Endothelial cell of umbilical vein (primary cell): ENCODE measurements at regions not wholly inside any gene's neighbourhood (a gene's known extent, or its start where the extent isn't known, plus 50 kb on each side); places are given as distances from the start of the nearest gene placed in this dataset.

Source experiments
- BruUV-seq: library from RNA; stranded (reverse); fragments of 400-500 nt; replicated peaks from 2 replicates; lab custom pipeline; 2021; lab: Mats Ljungman, UMichigan
- CTCF ChIA-PET: fragments of 300-600, 350-600 bp; sonication (Branson Sonifier 250); formaldehyde crosslinking; loops from one replicate; lab custom pipeline; 2021; ENCODE audit warnings: antibody characterized with exemption, inconsistent platforms; lab: Charles Lee
- POLR2A ChIA-PET: fragments of 300-600, 350-600 bp; sonication (Branson Sonifier 250); formaldehyde crosslinking; loops from one replicate; lab custom pipeline; 2021; ENCODE audit warnings: antibody characterized with exemption, inconsistent platforms; lab: Charles Lee
- DNase-seq: peaks from one replicate; pipeline ENCODE4 v3.0.0-alpha.2; 2011; ENCODE audit warnings: low read depth, low spot score
- FAIRE-seq: peaks from 2 replicates; lab custom pipeline; 2011; peaks lifted over from hg19 to GRCh38; lab: Jason Lieb, UNC
- H2AFZ ChIP-seq: 2 replicates; pipeline ENCODE4 v1.6.0; 2012; ENCODE audit warnings: low read depth, low read length, control low read depth, inconsistent platforms
- H3K27ac ChIP-seq: 2 replicates; pipeline ENCODE4 v1.5.1; 2011; ENCODE audit warnings: low read depth, mild to moderate bottlenecking, control low read depth, low read length, moderate library complexity; ENCODE audit not compliant: insufficient read depth
- H3K27me3 ChIP-seq, 2 experiments: 2 replicates each; pipeline versions ENCODE4 v1.6.0 to v1.6.1; 2011; ENCODE audit warnings: low read length in 2 of 2, mixed read lengths in 1 of 2; ENCODE audit not compliant: control insufficient read depth in 2 of 2, insufficient read depth in 2 of 2
- H3K36me3 ChIP-seq, 2 experiments: 2 replicates in 1 of 2; 3 replicates in 1 of 2; pipeline ENCODE4 v1.5.1; 2011; ENCODE audit warnings: low read length in 2 of 2, mild to moderate bottlenecking in 1 of 2, moderate library complexity in 1 of 2; ENCODE audit not compliant: control insufficient read depth in 2 of 2, insufficient read depth in 2 of 2; ENCODE audit errors: extremely low read depth in 1 of 2
- H3K4me1 ChIP-seq: 3 replicates; pipeline ENCODE4 v1.5.1; 2011; ENCODE audit warnings: mild to moderate bottlenecking, low read length; ENCODE audit not compliant: control insufficient read depth, insufficient read depth; ENCODE audit errors: extremely low read depth
- H3K4me2 ChIP-seq: 2 replicates; pipeline ENCODE4 v1.6.1; 2011; ENCODE audit warnings: low read length, control low read depth, mixed read lengths; ENCODE audit not compliant: insufficient read depth
- H3K4me3 ChIP-seq, 3 experiments: fragments of 200-600 bp in 1 of 3; sonication (generic), shearing (Covaris generic) in 1 of 3; replicated peaks in 1 of 3; 2 replicates each; pipeline ENCODE4 v1.5.1; 2011 to 2016; ENCODE audit warnings: control low read depth in 3 of 3, low read length in 3 of 3, mild to moderate bottlenecking in 2 of 3, inconsistent platforms in 1 of 3, low read depth in 1 of 3, moderate library complexity in 1 of 3; ENCODE audit not compliant: insufficient read depth in 1 of 3
- H3K79me2 ChIP-seq: 2 replicates; pipeline ENCODE4 v1.6.0; 2012; ENCODE audit warnings: low read length, inconsistent platforms; ENCODE audit not compliant: control insufficient read depth, insufficient read depth
- H3K9ac ChIP-seq: replicated peaks from 2 replicates; pipeline ENCODE3; 2011; ENCODE audit warnings: low read length, control low read depth; ENCODE audit not compliant: insufficient read depth; ENCODE audit errors: extremely low read depth
- H3K9me1 ChIP-seq: replicated peaks from 3 replicates; pipeline ENCODE4 v1.6.0; 2011; ENCODE audit warnings: mild to moderate bottlenecking, low read length; ENCODE audit not compliant: control insufficient read depth, insufficient read depth; ENCODE audit errors: extremely low read depth
- H3K9me3 ChIP-seq: replicated peaks from 2 replicates; pipeline ENCODE4 v1.5.1; 2012; ENCODE audit warnings: low read length, inconsistent platforms; ENCODE audit not compliant: control insufficient read depth, insufficient read depth
- H4K20me1 ChIP-seq: replicated peaks from 2 replicates; pipeline ENCODE3; 2011; ENCODE audit warnings: mild to moderate bottlenecking, low read length; ENCODE audit not compliant: control insufficient read depth, insufficient read depth; ENCODE audit errors: extremely low read depth
- CTCF ChIP-seq, 2 donors: IDR thresholded peaks; 1 replicate in 1 of 2; 2 replicates in 1 of 2; pipeline ENCODE4 v1.5.1; 2011; ENCODE audit warnings: low read length in 2 of 2, mild to moderate bottlenecking in 2 of 2, moderate library complexity in 2 of 2, control low read depth in 1 of 2, inconsistent platforms in 1 of 2, low read depth in 1 of 2; ENCODE audit not compliant: insufficient read depth in 1 of 2; ENCODE audit errors: extremely low read depth in 1 of 2
- EZH2 ChIP-seq: IDR thresholded peaks from 2 replicates; pipeline ENCODE4 v1.6.1; 2012; ENCODE audit warnings: borderline replicate concordance, low read depth, mild to moderate bottlenecking, moderate library complexity, low read length, inconsistent platforms; ENCODE audit not compliant: severe bottlenecking
- FOS ChIP-seq: IDR thresholded peaks from 2 replicates; pipeline ENCODE4 v1.6.1; 2011; ENCODE audit warnings: mild to moderate bottlenecking, low read length, moderate library complexity, borderline replicate concordance; ENCODE audit not compliant: insufficient read depth
- GATA2 ChIP-seq: IDR thresholded peaks from 2 replicates; pipeline ENCODE4 v1.7.0; 2011; ENCODE audit warnings: low read depth, mild to moderate bottlenecking, moderate library complexity, mixed read lengths, low read length; ENCODE audit not compliant: insufficient read length, insufficient read depth
- JUN ChIP-seq: IDR thresholded peaks from 2 replicates; pipeline ENCODE4 v1.6.1; 2011; ENCODE audit warnings: borderline replicate concordance, low read depth; ENCODE audit not compliant: insufficient read length, insufficient read depth
- MAX ChIP-seq: IDR thresholded peaks from 2 replicates; pipeline ENCODE4 v1.6.1; 2011; ENCODE audit not compliant: insufficient read depth, insufficient read length
- MYC ChIP-seq: IDR thresholded peaks from one replicate; pipeline ENCODE4 v1.6.1; 2011; ENCODE audit warnings: mild to moderate bottlenecking, low read depth, low read length
- POLR2A ChIP-seq: IDR thresholded peaks from 2 replicates; pipeline ENCODE4 v1.6.1; 2012; ENCODE audit warnings: low read depth, mild to moderate bottlenecking, control low read depth, low read length
- POLR2AphosphoS5 ChIP-seq: IDR thresholded peaks from 2 replicates; pipeline ENCODE4 v1.6.1; 2012; ENCODE audit warnings: low read depth, mild to moderate bottlenecking, control low read depth, low read length, moderate library complexity; ENCODE audit not compliant: insufficient read depth
- dilution Hi-C: fragments of 300-500 bp; cut with MboI; formaldehyde crosslinking; loops from one replicate; pipeline ENCODE4 v1.15.0; 2019; ENCODE audit warnings: low sequenced_read_pairs; ENCODE audit not compliant: extremely low pct_ligation_motif_present
- intact Hi-C: fragments of 100-400 bp; cut with micrococcal nuclease; formaldehyde crosslinking; loops from one replicate; pipeline ENCODE4 v1.10.0; 2022

- Histone ChIP-seq H2AFZ (no peak overlapping the region), H4K20me1 (no peaks in the 10 kb centered on the region), H3K79me2 (no peaks in the 10 kb centered on the region), H3K9ac (no peak overlapping the region), H3K36me3 (no peaks in the 10 kb centered on the region), H3K4me3 (no peak overlapping the region), H3K27me3 (no peaks in the 10 kb centered on the region), H3K4me1 (no peaks in the 10 kb centered on the region), H3K27ac (no peak overlapping the region), H3K9me3 (no peaks in the 10 kb centered on the region), H3K4me2 (no peak overlapping the region), H3K9me1 (no peaks in the 10 kb centered on the region)
- dilution Hi-C loops (no loop called here), intact Hi-C loops (no loop called here)
- TF ChIP-seq POLR2AphosphoS5: no peak
- TF ChIP-seq GATA2: no peak
- TF ChIP-seq FOS: no peak
- TF ChIP-seq JUN: no peak
- no peak for TF ChIP-seq MYC
- no peak for TF ChIP-seq EZH2
- TF ChIP-seq CTCF (IDR thresholded peaks at IDR 0.05; ENCODE audit: extremely low read depth in 1 of 2, insufficient read depth in 1 of 2, low read depth in 1 of 2, low read length in 2 of 2): no peak
- TF ChIP-seq POLR2A: no peak
- no peak for TF ChIP-seq MAX
- CTCF ChIA-PET: interaction anchor here (0.6 to 2.8 kb wide), 4 partner anchors 23 to 637 kb away, joined by 3 to 18 read pairs (median 5); no protein-coding TSS in a partner anchor
- DNase-seq (no peak), FAIRE-seq (no peak)
- POLR2A ChIA-PET: no interaction called here
- no TSS peak for BruUV-seq
These were observed 99.2 kb upstream of the SLC8A1 start for GRCh38 chr2:40551081-40551480.
